K562 (cell line): ENCODE measurements at regions not wholly inside any gene's neighbourhood (a gene's known extent, or its start where the extent isn't known, plus 50 kb on each side); places are given as distances from the start of the nearest gene placed in this dataset.

Experiments
- ATAC-seq: fragments of 200-7000 bp; cut with Tn5 transposase; 3 replicates; pipeline ENCODE4 v1.9.1; 2020; ENCODE audit warnings: moderate library complexity
- BruUV-seq: library from RNA; stranded (reverse); fragments of 400-500 nt; replicated peaks from 2 replicates; lab custom pipeline; 2021; lab: Mats Ljungman, UMichigan
- CTCF ChIA-PET: fragments of 300-600 bp; formaldehyde crosslinking; extraction: SDS; loops from one replicate; lab custom pipeline; 2021; ENCODE audit warnings: low intra/inter-chr PET ratio; lab: Yijun Ruan, JAX
- POLR2A ChIA-PET: fragments of 300-600, 350-650 bp; sonication (Branson Sonifier 250); formaldehyde crosslinking; extraction: SDS; loops from one replicate; lab custom pipeline; 2021; ENCODE audit warnings: antibody characterized with exemption, inconsistent platforms; lab: Yijun Ruan, JAX
- DNase-seq, 4 experiments: peaks; one replicate each; pipeline versions ENCODE4 v3.0.0 to v3.0.0-alpha.2; 2011 to 2018; ENCODE audit warnings: low spot score in 3 of 4, mixed read lengths in 3 of 4; ENCODE audit errors: extremely low read depth in 1 of 4
- FAIRE-seq: peaks from 2 replicates; lab custom pipeline; 2011; peaks lifted over from hg19 to GRCh38; lab: Jason Lieb, UNC
- H2AFZ ChIP-seq: 2 replicates; pipeline ENCODE4 v1.6.0; 2011; ENCODE audit warnings: low read depth, low read length, control low read depth, inconsistent platforms
- H3K27ac ChIP-seq: fragments of 200-600 bp; 3 replicates; pipeline ENCODE4 v1.8.0; 2011; ENCODE audit warnings: low read depth, mild to moderate bottlenecking, control low read depth, inconsistent platforms, low read length, moderate library complexity, mixed read lengths; ENCODE audit errors: extremely low read depth
- H3K27me3 ChIP-seq, 2 experiments: fragments of 300-600 bp in 1 of 2; 2 replicates in 1 of 2; 3 replicates in 1 of 2; pipeline versions ENCODE4 v1.6.0 to v1.8.0; 2011; ENCODE audit warnings: inconsistent platforms in 2 of 2, low read length in 2 of 2, mild to moderate bottlenecking in 1 of 2, mixed read lengths in 1 of 2, moderate library complexity in 1 of 2; ENCODE audit not compliant: control insufficient read depth in 2 of 2, insufficient read depth in 2 of 2
- H3K36me3 ChIP-seq: fragments of 300-600 bp; 3 replicates; pipeline ENCODE4 v1.8.0; 2011; ENCODE audit warnings: mild to moderate bottlenecking, low read length, inconsistent platforms; ENCODE audit not compliant: control insufficient read depth, insufficient read depth
- H3K4me1 ChIP-seq, 2 experiments: fragments of 200-600 bp in 1 of 2; replicated peaks in 1 of 2; 2 replicates in 1 of 2; 3 replicates in 1 of 2; pipeline versions ENCODE4 v1.5.1 to v1.8.0; 2011; ENCODE audit warnings: inconsistent platforms in 2 of 2, low read length in 2 of 2, mild to moderate bottlenecking in 1 of 2, mixed read lengths in 1 of 2, moderate library complexity in 1 of 2; ENCODE audit not compliant: control insufficient read depth in 2 of 2, insufficient read depth in 2 of 2
- H3K4me2 ChIP-seq: 2 replicates; pipeline ENCODE4 v1.6.1; 2011; ENCODE audit warnings: low read length, control low read depth, inconsistent platforms, mixed read lengths; ENCODE audit not compliant: insufficient read depth
- H3K4me3 ChIP-seq: fragments of 200-600 bp; sonication (generic), shearing (Covaris generic); 2 replicates; pipeline ENCODE4 v1.5.1; 2016; ENCODE audit warnings: control low read depth, inconsistent platforms
- H3K79me2 ChIP-seq: fragments of 200-600 bp; 3 replicates; pipeline ENCODE4 v1.8.0; 2011; ENCODE audit warnings: low read length, inconsistent platforms; ENCODE audit not compliant: control insufficient read depth, insufficient read depth
- H3K9ac ChIP-seq, 2 experiments: 2 replicates each; pipeline versions ENCODE4 v1.6.0 to v1.6.1; 2011; ENCODE audit warnings: low read depth in 2 of 2, low read length in 2 of 2, control low read depth in 1 of 2, inconsistent platforms in 1 of 2, mild to moderate bottlenecking in 1 of 2, mixed read lengths in 1 of 2; ENCODE audit not compliant: insufficient read depth in 1 of 2
- H3K9me1 ChIP-seq: one replicate; pipeline ENCODE4 v1.6.0; 2011; ENCODE audit warnings: inconsistent platforms, mild to moderate bottlenecking, low read length, moderate library complexity; ENCODE audit not compliant: control insufficient read depth, insufficient read depth
- H3K9me3 ChIP-seq: replicated peaks from 2 replicates; pipeline ENCODE4 v1.5.1; 2011; ENCODE audit warnings: low read depth, low read length, inconsistent platforms; ENCODE audit not compliant: control insufficient read depth, insufficient read depth
- H4K20me1 ChIP-seq: replicated peaks from 2 replicates; pipeline ENCODE4 v1.6.1; 2011; ENCODE audit warnings: low read length, inconsistent platforms, mixed read lengths; ENCODE audit not compliant: control insufficient read depth, insufficient read depth
- WGBS: fragments of 100-300 bp; shearing (Covaris generic); methylation state at CpG from one replicate; pipeline ENCODE4 v1.1.6; 2016; ENCODE audit warnings: low coverage, mixed read lengths; ENCODE audit not compliant: insufficient coverage; ENCODE audit errors: missing lambda C conversion rate; 5-methylcytosine and 5-hydroxymethylcytosine counted together
- in situ Hi-C: fragments of 300-500 bp; cut with MboI; formaldehyde crosslinking; loops from 4 replicates; pipeline ENCODE4 v1.15.0; 2018; ENCODE audit warnings: inconsistent platforms, mixed read lengths
- intact Hi-C: fragments of 100-400 bp; cut with micrococcal nuclease; formaldehyde crosslinking; loops from 2 replicates; pipeline ENCODE4 v1.14.2; 2022
- TF ChIP-seq, protein P1 (sequence below): fragments of 450-650 bp; IDR thresholded peaks from 2 replicates; pipeline ENCODE4 v1.6.1; 2016; ENCODE audit warnings: mild to moderate bottlenecking, moderate library complexity

DNA sequence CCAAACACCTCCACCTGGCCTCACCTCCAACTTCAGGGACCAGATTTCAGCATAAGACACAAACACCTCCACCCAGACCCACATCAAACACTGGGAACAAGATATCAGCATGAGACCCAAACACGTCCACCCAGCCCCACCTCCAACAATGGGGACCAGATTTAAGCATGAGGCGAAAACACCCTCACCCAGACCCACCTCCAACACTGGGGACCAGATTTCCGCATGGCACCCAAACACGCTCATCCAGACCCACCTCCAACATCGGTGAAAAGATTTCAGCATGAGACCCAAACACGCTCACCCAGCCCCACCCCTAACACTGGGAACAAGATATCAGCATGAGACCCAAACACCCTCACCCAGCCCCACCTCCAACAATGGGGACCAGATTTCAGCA lies 210.0 kb downstream of the ASMT start:
- TF ChIP-seq, protein P1, sequence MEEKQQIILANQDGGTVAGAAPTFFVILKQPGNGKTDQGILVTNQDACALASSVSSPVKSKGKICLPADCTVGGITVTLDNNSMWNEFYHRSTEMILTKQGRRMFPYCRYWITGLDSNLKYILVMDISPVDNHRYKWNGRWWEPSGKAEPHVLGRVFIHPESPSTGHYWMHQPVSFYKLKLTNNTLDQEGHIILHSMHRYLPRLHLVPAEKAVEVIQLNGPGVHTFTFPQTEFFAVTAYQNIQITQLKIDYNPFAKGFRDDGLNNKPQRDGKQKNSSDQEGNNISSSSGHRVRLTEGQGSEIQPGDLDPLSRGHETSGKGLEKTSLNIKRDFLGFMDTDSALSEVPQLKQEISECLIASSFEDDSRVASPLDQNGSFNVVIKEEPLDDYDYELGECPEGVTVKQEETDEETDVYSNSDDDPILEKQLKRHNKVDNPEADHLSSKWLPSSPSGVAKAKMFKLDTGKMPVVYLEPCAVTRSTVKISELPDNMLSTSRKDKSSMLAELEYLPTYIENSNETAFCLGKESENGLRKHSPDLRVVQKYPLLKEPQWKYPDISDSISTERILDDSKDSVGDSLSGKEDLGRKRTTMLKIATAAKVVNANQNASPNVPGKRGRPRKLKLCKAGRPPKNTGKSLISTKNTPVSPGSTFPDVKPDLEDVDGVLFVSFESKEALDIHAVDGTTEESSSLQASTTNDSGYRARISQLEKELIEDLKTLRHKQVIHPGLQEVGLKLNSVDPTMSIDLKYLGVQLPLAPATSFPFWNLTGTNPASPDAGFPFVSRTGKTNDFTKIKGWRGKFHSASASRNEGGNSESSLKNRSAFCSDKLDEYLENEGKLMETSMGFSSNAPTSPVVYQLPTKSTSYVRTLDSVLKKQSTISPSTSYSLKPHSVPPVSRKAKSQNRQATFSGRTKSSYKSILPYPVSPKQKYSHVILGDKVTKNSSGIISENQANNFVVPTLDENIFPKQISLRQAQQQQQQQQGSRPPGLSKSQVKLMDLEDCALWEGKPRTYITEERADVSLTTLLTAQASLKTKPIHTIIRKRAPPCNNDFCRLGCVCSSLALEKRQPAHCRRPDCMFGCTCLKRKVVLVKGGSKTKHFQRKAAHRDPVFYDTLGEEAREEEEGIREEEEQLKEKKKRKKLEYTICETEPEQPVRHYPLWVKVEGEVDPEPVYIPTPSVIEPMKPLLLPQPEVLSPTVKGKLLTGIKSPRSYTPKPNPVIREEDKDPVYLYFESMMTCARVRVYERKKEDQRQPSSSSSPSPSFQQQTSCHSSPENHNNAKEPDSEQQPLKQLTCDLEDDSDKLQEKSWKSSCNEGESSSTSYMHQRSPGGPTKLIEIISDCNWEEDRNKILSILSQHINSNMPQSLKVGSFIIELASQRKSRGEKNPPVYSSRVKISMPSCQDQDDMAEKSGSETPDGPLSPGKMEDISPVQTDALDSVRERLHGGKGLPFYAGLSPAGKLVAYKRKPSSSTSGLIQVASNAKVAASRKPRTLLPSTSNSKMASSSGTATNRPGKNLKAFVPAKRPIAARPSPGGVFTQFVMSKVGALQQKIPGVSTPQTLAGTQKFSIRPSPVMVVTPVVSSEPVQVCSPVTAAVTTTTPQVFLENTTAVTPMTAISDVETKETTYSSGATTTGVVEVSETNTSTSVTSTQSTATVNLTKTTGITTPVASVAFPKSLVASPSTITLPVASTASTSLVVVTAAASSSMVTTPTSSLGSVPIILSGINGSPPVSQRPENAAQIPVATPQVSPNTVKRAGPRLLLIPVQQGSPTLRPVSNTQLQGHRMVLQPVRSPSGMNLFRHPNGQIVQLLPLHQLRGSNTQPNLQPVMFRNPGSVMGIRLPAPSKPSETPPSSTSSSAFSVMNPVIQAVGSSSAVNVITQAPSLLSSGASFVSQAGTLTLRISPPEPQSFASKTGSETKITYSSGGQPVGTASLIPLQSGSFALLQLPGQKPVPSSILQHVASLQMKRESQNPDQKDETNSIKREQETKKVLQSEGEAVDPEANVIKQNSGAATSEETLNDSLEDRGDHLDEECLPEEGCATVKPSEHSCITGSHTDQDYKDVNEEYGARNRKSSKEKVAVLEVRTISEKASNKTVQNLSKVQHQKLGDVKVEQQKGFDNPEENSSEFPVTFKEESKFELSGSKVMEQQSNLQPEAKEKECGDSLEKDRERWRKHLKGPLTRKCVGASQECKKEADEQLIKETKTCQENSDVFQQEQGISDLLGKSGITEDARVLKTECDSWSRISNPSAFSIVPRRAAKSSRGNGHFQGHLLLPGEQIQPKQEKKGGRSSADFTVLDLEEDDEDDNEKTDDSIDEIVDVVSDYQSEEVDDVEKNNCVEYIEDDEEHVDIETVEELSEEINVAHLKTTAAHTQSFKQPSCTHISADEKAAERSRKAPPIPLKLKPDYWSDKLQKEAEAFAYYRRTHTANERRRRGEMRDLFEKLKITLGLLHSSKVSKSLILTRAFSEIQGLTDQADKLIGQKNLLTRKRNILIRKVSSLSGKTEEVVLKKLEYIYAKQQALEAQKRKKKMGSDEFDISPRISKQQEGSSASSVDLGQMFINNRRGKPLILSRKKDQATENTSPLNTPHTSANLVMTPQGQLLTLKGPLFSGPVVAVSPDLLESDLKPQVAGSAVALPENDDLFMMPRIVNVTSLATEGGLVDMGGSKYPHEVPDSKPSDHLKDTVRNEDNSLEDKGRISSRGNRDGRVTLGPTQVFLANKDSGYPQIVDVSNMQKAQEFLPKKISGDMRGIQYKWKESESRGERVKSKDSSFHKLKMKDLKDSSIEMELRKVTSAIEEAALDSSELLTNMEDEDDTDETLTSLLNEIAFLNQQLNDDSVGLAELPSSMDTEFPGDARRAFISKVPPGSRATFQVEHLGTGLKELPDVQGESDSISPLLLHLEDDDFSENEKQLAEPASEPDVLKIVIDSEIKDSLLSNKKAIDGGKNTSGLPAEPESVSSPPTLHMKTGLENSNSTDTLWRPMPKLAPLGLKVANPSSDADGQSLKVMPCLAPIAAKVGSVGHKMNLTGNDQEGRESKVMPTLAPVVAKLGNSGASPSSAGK = no peak
- TF ChIP-seq, all 486 proteins: peak for 0
- in situ Hi-C loops (no loop called here), intact Hi-C loops (no loop called here)
- CTCF ChIA-PET = no interaction called here
- Histone ChIP-seq H3K36me3 (no peaks in the 10 kb centered on the region), H3K4me2 (no peak overlapping the region), H3K27ac (no peak overlapping the region), H3K79me2 (no peaks in the 10 kb centered on the region), H4K20me1 (no peaks in the 10 kb centered on the region), H3K4me1 (no peaks in the 10 kb centered on the region), H3K27me3 (no peaks in the 10 kb centered on the region), H2AFZ (no peak overlapping the region), H3K4me3 (no peak overlapping the region), H3K9me1 (no peaks in the 10 kb centered on the region), H3K9ac (no peak overlapping the region), H3K9me3 (no peaks in the 10 kb centered on the region)
- WGBS = 0% methylated on average over 5 of the region's 6 CpGs
- FAIRE-seq (no peak), ATAC-seq (no peak), DNase-seq (no peak)
- BruUV-seq = no TSS peak
- POLR2A ChIA-PET = no interaction called here
